ENCODE measurements at regions not wholly inside any gene's neighbourhood (a gene's known extent, or its start where the extent isn't known, plus 50 kb on each side); places are given as distances from the start of the nearest gene placed in this dataset.

- TF ChIP-seq CTCF (IDR thresholded peaks at IDR 0.05; ENCODE audit: insufficient read depth, low read length, poor library complexity, severe bottlenecking) = no peak
- TF ChIP-seq EZH2phosphoT487 (conservative IDR thresholded peaks at IDR 0.05; ENCODE audit: low read length) = no peak
Measured at GRCh38 chr2:5444168-5444567, 248.0 kb upstream of the SOX11 start.
